Stimulated activated CD4-positive, alpha-beta T cell treated with anti-CD3 and anti-CD28 coated beads, Interleukin-1b, Interleukin-23, amount 100 ng/mL, for 24 hours (primary cell): ENCODE measurements at regions not wholly inside any gene's neighbourhood (a gene's known extent, or its start where the extent isn't known, plus 50 kb on each side); places are given as distances from the start of the nearest gene placed in this dataset.

ENCODE experiments used
- DNase-seq, 4 experiments: peaks; one replicate each; pipeline ENCODE4 v3.0.0-alpha.2; 2020; ENCODE audit warnings: low read depth in 4 of 4, low spot score in 1 of 4

- DNase-seq: no peak
Observed at GRCh38 chr12:83856803-83857202, 1055.8 kb downstream of the SLC6A15 start.

- no peak for DNase-seq
Observed at GRCh38 chr12:83850531-83850930, 1062.1 kb downstream of the SLC6A15 start.

DNA sequence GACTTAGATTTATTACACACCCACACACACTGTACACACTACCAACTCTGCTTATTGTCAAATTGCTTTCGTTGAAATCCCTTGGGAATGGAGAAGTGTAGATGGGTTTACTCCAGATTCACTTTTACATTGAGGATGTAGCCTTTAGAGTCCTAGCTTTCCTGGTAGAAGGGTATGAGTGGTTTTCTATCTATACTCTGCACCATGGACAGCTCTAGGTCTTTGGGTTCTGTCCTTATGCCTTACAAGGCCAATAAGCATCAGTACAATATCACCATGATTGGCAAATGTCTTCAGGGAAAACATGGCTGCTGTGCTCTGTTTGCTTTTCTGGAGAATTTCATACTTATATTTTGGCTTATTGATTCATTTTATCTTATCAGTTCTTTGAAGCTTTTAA, 1063.9 kb downstream of the SLC6A15 start:
- DNase-seq: no peak

GRCh38 chr12:83843541-83843940, 1069.1 kb downstream of the SLC6A15 start:
- no peak for DNase-seq

DNA sequence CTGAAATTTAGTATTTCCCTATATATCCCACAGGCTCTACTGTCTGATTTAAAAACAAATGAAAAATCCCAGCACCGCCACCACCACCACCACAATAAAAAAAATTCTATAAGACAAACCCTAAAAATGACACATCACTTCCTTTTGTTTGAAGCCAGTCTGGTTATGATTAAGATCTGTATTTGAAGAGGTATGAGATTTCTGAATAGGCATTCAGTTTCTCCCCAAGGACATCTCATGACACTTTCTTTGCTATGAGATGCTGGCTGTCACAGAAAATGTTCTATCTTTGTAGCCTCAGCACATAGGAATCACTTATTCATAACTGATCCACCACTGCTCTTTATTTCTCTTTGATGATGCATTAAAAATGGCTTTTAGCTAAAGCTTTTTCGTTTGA, 1071.0 kb downstream of the SLC6A15 start:
- no peak for DNase-seq

DNA sequence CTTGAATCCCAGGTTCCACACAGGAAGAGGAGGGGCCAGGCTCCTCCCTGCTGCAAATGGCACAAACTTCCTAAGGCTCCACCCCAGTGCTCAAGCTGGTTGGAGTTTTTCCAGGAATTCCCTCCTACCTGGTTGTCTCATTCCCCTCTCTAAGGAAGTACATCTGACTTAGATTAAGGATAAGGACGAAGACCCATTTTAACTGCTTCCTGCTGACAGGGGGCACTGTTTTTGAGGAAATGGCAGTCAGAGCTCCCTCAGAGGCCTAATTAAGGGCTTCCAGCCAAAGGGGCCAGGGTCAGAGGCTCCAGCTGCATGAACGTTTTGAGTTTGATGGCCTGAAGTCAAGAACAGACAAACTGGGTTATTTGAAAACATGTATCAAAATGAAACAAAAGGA, 1084.7 kb downstream of the SLC6A15 start:
- no peak for DNase-seq

- no peak for DNase-seq
Observed at GRCh38 chr12:83827193-83827592, 1085.4 kb downstream of the SLC6A15 start.

- peak in 1 of 4 experiments; percentile 5 for DNase-seq
Observed at GRCh38 chr12:83826112-83826511, 1086.5 kb downstream of the SLC6A15 start.

GRCh38 chr12:83823386-83824045, 1089.1 kb downstream of the SLC6A15 start:
- peak in 3 of 4 experiments; percentile 1 to 10 (median 9) for DNase-seq

GRCh38 chr12:83821967-83822366, 1090.6 kb downstream of the SLC6A15 start:
- DNase-seq: no peak

DNA sequence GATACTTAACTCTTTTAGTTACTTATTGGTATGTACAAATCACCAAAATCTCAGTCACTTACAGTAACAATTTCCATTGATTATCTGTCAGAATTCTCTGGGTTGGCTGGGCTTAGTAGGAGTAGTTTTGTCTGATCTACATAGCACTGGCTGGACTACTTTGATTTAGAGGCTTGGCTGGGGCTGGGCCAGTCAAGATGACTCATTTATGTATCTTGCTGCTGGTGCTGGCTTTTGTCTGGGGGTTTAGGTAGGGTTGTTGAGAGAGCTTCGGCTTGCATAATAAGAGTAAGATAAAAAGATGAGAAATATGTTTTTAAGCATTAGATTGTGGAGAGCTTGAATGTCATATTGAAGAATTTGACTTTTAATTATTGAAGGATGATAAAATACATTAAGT, 1093.7 kb downstream of the SLC6A15 start:
- DNase-seq: no peak

DNA sequence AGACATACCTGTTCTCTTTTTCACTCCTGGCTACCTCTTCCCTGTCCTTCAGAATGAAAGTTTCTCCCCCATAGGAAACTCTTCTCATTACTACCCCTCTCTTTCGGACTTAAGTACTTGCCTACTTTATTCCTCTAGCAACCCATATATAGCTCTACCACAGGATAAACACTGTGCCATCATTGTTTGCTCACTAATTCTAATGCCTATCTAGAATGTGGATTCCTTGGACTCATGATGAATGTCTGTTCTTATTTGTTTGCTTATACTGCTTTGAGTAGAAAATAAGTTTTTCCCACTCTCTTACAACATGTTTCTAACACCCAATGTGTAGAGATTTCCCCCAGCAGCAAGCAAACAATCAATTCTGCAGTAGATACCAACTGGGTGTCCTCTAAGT, 1094.9 kb downstream of the SLC6A15 start:
- no peak for DNase-seq

DNA sequence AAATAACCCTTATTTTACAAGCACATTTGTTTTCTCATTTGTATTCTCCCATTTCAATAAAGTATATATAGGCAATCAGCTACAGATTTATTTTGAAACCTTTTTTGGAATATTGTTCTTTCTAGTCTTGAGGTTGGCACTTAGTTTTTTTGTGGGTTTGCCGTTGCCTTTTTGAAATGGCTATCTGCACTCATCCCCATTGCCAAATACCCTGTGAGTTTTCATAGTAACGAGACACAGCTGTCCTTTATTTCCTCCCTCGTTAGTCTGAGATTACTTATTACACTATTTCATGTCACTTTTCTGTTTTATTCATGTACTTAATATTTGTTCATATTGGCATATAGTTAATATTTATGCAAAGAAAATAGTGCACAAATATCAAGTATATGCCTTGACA, 1104.0 kb downstream of the SLC6A15 start:
- DNase-seq: no peak

- no peak for DNase-seq
Observed at GRCh38 chr12:83807871-83808270, 1104.7 kb downstream of the SLC6A15 start.

DNA sequence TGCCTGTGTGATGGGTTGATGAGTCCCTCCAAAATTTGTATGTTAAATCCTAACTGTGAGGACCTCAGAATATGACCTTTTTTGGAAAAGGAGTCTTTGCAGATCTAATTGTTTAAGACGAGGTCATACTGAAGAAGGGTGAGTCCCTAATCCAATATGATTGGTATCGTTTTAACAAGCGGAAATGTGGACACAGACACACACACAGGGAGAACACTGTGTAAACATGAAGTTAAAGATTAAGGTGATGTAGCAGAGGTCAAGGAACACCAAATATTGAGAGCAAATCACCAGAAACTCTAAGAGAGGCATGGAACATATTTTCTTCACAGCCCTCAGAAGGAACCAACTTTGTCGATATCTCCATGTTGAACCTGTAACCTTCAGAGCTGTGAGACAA, 1106.7 kb downstream of the SLC6A15 start:
- no peak for DNase-seq

- DNase-seq: no peak
Observed at GRCh38 chr12:83805156-83805772, 1107.3 kb downstream of the SLC6A15 start.

GRCh38 chr12:83801972-83802371, 1110.6 kb downstream of the SLC6A15 start:
- DNase-seq: no peak

GRCh38 chr12:83800022-83800421, 1112.6 kb downstream of the SLC6A15 start:
- no peak for DNase-seq

GRCh38 chr12:83796531-83796930, 1109.8 kb downstream of the TMTC2 start:
- no peak for DNase-seq

GRCh38 chr12:83793616-83794015, 1106.9 kb downstream of the TMTC2 start:
- no peak for DNase-seq

GRCh38 chr12:83784298-83784890, 1097.7 kb downstream of the TMTC2 start:
- no peak for DNase-seq

DNA sequence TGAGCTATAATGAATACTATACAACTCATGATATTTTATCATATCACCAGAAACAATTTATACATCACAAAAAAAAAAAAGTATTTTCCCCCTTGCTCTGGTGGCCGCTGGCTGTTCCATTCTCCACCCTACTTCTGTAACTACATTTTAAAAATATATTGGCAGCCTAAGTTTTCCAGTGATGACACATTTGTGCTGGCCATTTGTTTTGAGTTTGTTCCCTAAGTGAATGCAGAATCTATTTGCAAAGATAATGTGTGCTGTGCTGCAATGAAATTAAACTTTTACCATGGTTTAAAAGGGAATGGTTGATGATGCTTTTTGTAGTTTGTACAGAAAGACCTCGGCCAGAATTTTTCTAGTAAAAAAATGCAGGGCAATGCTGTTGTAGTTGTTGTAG, 1092.8 kb downstream of the TMTC2 start:
- no peak for DNase-seq

GRCh38 chr12:83769151-83769550, 1082.4 kb downstream of the TMTC2 start:
- DNase-seq: no peak
